Activated naive CD4-positive, alpha-beta T cell treated with Interleukin-2 at 50 U/mL for 16 hours (primary cell): ENCODE measurements at regions not wholly inside any gene's neighbourhood (a gene's known extent, or its start where the extent isn't known, plus 50 kb on each side); places are given as distances from the start of the nearest gene placed in this dataset.
"Not testable (repeated sequence)": the region's sequence is repeated elsewhere in the genome, so short reads cannot be mapped to it uniquely, and the experiment has no call there.

Experiments used
- DNase-seq: peaks from one replicate; pipeline ENCODE4 v3.0.0-alpha.2; 2020

DNA sequence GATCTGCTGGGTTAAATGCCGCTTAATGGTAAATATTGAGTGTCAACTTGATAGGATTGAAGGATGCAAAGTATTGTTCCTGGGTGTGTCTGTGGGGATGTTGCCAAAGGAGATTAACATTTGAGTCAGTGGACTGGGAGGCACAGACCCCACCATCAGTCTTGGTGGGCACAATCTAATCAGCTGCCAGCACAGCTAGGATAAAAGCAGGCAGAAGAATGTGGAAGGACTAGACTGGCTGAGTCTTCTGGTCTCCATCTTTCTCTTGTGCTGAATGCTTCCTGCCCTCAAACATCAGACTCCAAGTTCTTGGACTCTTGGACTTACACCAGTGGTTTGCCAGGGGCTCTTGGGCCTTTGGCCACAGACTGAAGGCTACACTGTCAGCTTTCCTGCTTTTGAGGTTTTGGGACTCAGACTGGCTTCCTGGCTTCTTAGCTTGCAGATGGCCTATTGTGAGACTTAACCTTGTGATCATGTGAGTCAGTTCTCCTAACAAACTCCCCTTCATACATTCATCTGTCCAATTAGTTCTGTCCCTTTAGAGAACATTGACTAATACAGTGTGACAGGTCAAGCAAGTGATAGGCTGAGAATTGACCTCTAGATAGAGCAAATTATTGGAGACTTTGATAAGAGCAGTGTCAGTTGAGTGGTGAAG is 332.5 kb downstream of the DLEU7 start:
- DNase-seq, result not testable (repeated sequence)

DNA sequence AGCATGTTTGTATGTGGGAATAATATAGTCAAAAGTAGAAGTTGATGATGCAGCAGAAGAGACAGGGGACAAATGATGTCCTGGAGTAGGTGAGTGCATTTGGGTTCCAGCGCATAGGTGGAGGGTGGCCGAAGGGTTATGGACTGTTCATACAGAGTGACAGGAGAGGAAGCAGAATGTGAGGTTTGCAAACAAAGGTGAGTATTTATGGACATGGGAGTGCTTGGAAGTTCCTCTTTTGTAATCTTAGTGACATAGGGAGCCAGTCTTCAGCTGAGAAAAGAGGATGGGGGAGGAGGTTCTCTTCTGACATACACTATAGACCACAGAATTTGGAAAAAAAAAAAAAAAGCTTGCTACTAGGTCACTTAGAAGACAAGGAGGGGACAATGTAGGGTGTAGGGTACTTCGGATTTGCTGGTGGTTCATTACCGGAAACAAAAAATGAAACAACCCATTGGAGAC is 331.6 kb downstream of the DLEU7 start:
- no peak for DNase-seq

DNA sequence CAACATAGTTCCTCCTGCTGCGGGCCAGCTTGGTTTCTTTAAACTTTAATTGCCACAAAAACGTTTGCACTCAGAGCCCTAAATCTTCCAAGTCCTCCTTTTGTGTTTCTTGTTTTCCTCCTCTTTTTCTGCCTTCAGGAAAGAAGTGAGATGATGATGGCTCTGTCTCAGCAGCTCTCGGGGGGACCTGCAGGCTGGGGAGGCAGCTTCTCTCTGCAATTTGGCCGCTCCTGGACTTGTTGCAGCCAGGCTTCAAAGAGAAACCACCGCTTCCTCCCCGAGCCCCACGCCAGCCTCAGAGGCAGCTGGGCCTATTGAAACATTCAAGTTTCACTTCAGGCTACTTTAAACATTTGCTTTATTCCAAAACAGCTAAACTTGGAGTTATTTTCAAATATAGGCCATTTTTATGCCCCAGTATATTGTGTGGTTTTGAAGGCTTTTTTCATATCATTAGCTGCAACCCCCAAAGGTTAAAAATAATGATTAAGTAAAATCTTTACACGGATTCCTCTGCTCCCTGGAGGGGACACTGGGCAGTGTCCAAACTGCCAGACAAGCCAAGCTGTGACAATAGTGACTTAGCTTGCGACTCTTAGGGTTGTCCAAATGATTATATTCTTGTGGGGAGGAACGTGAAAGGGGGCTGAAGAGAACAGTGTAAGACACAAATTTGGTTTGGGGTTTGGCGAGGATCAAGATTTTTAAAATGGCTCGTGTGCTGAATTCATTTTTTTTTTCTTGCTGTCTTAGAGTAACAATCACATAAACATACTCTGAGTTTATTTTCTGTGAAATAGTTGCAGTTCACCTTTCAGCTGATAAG is 330.8 kb downstream of the DLEU7 start:
- DNase-seq, result peak; percentile 40

- DNase-seq, result no peak
Observed at GRCh38 chr13:50513300-50513877, 330.1 kb downstream of the DLEU7 start.

DNA sequence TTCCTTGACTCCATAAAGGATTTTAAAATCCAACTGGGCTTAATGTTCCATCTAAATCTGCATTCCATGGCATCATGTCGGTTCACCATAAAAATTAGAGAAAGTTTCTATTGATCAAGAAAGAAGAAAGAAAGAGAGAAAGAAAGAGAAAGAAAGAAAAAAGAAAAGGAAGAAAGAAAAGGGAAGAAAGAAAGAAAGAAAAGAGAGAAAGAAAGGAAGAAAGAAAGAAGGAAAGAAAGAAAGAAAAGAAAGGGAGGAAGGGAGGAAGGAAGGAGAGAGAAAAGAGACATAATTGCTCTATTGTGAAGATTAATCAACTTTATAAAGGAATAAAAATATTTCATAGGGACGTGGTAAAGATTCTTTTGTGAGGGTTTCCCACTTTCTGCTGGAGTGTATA is 329.2 kb downstream of the DLEU7 start:
- no peak for DNase-seq

GRCh38 chr13:50518131-50518530 is 325.4 kb downstream of the DLEU7 start:
- DNase-seq, result no peak

GRCh38 chr13:50518781-50519201 is 324.7 kb downstream of the DLEU7 start:
- DNase-seq, result no peak

GRCh38 chr13:50519866-50520265 is 323.6 kb downstream of the DLEU7 start:
- no peak for DNase-seq

GRCh38 chr13:50521006-50521830 is 322.3 kb downstream of the DLEU7 start:
- DNase-seq, result no peak

DNA sequence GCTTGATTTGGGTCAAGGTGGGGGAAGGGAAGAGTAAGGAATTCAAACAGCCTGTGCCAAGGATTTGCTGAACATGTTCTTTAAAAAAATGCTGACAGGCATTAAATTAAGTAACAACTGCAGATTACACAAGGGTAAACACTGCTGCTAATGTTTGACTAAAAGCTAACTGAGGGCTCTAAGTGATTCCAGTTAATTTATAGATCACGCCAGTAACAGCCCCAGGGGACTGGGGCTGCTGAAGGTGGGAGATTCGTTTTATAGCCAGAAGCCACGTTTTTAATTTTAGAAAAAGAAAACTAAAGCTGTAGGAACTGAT is 321.7 kb downstream of the DLEU7 start:
- DNase-seq, result no peak

GRCh38 chr13:50522506-50522905 is 321.0 kb downstream of the DLEU7 start:
- DNase-seq, result no peak

GRCh38 chr13:50523307-50523706 is 320.2 kb downstream of the DLEU7 start:
- no peak for DNase-seq

- no peak for DNase-seq
Observed at GRCh38 chr13:50524560-50524959, 318.9 kb downstream of the DLEU7 start.

GRCh38 chr13:50526661-50527071 is 316.8 kb downstream of the DLEU7 start:
- DNase-seq, result no peak

- no peak for DNase-seq
Observed at GRCh38 chr13:50527188-50527587, 316.3 kb downstream of the DLEU7 start.

DNA sequence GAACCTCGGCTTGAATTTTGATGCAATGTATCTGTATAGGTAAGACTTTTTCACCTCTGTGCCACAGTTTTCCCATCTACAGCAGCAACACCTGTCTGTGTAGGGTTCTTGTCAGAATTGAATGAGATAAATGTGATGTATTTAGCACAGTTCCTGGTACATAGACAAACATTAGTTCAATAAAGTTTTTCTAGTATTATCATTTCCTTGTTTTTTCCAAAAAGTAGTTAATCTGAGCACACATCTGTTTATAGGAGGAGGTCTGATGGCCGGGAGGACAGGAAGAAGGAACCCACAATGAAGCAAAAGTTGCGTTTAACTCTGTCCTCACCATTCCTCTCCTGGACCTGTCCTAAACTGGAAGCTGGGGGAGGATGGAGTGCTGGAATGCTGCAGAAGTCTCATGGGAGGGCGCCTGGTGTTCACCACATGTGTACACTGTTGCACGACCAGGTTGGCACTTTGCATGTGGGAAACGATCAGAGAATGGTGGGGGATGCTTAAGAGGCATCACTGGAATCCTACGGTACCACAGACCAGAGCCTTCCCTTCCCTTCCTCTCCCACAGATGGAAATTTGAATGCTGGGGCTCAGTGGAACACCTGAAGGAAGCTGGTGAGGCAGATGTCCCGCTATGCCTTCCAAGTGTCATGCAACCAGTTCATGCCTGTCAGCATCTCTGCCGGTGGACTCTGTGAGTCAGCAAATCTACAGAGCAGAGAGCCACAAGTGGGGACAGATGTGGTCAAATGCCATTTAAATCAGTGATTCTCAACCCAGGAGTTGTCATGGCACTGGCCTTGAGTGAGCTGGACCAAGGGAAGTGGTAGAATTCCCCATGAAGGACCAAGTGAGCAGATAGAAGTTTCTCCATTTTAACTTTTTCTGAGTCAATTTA is 315.6 kb downstream of the DLEU7 start:
- no peak for DNase-seq

DNA sequence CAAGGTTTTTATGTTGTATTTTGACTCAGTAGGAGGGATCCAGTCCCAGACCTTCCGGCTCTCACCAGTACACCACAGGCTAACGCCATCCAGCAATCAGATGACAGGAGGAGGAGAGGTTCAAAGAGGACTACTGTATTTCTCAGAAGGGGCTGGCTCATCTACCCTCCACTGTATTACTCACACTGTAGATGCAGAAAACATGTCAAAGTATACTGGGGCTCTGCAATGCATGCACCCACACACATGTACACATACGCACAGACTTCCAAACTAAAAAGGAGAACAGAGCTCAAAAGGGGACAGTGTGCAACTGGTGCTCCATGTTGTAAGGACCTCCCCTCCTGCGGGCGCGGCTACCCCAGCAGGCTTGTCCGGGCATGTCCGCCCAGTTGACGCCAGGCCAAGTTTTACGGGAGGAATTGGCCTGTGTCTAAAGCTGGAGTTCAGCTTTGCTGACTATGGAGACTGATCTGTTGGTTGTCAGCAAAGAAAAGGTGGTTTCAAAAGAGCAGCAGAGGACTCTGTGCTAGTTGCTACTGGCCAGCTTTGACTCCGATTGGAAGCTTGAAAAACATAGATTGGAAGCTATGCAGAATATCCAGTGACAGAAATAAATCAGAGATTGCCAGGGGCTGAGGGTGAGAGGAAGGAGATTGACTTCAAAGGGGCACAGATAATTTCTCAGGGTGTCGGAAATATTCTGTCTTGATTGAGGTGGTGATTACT is 314.2 kb downstream of the DLEU7 start:
- peak; percentile 8 for DNase-seq

DNA sequence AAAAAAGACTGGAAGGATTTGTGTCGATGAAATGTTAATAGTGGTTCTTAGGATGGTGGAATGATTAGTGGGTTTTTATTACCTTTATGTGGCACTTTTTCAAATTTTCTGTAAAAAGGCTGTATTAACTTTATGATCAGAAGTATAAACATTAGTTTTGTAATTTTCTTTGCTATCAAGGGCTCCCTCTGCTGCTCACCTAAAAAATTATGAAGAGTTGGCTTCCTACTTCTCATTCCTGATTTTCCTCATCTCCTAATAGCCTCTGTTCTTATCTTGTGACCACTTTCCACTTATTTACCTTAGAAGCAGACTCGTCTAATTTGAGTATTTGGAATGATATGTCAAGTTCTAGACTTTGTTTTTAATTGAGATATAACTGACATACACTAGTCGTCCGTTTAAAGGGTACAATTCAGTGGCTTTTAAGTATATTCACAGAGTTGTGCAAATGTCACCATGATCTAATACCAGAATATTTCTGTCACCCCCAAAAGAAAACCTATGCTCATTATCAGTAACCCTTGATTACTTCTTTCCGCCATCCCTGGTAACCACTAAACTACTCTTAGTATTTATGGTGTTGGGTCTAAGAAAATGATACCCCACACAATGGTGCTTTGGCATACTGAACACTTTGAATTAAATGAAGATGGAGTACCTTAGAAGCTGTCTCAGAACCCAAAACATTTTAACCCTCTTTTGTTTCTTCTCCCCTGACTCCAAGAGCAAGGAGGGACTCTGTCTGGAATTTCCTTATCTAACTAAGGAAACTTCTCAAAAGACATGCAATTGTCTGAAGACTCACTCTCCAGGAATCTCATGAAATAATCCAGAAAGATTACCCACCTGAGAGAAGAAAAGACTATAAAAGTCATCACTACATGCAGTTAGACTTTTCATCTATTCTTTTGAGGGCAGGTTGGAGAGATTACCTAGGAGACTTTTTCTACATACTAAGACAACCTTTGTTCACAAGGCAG is 311.3 kb downstream of the DLEU7 start:
- no peak for DNase-seq

DNA sequence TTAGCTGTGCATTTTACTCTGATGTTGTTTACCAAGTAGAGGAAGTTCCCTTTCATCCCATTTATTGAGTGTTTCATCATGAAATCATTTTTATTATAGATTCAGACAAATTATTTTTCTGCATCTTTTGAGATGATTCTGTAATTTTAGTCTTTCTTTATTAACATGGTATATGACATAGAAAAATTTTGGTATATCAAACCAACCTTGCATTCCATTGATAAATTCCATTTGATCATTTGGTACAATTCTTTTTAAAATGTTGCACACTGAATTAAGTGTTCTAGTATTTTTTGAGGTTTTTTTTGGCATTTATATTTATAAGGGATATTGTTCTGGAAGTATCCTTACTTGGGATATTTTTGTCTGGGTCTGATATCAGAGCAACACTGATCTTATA is 308.4 kb downstream of the DLEU7 start:
- no peak for DNase-seq

GRCh38 chr13:50537029-50537428 is 306.5 kb downstream of the DLEU7 start:
- DNase-seq, result no peak
